ENCODE measurements at regions not wholly inside any gene's neighbourhood (a gene's known extent, or its start where the extent isn't known, plus 50 kb on each side); places are given as distances from the start of the nearest gene placed in this dataset.

DNA sequence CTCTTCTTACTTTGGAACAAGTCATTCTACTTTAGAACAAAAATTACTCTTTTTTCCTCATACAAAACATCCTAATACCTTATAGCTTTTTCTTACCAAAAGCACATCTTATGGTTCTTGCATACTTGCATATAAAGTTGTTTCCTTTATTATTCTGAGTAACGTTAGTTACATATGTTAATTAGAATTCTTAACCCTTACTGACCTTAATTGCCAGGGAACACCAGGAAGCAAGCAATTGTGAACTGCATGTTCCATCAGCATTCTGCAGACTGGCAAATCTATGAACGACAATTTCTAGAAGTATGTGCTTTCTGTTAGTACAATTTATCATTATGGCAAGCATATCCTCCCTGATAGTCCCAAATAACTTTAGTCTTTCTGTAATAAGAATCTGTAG lies 831.0 kb downstream of the C6orf118 start:
- DNase-seq, result no peak

- no peak for DNase-seq
Observed at GRCh38 chr6:164477790-164478189, 831.6 kb downstream of the C6orf118 start.

- DNase-seq, result no peak
Observed at GRCh38 chr6:164477101-164477500, 832.3 kb downstream of the C6orf118 start.

DNA sequence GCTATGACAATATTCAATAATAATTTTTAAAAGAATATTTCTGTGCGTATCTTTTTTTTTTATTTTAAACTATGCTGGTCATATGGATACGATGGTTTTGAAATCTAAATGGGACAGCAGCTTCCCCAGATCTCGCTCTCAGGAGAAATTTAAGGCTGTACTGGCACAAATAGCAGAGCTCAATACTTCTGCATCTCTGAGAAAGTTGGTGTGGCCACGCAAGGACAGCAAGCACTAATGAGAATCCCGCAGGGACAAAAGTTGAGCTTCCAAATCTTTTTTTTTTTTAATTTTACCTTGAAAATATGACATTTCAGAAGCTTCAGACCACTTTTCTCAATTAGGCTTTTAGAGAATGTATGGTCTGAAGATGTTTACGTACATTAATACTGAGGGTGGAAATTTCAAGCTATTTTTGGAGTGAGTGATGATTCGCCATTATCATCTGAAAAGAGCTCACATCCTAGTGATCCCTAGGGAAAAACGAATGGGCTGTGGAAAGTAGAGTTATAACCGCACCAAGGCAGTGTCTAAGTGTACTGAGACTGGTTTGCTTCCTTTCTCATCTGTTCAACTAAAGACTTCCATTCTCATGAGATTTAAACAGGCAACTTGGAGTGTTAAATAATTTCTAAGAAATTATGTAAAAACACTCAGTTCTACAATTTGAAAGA lies 840.0 kb downstream of the C6orf118 start:
- DNase-seq, result no peak

- no peak for DNase-seq
Observed at GRCh38 chr6:164455835-164456234, 853.6 kb downstream of the C6orf118 start.

DNA sequence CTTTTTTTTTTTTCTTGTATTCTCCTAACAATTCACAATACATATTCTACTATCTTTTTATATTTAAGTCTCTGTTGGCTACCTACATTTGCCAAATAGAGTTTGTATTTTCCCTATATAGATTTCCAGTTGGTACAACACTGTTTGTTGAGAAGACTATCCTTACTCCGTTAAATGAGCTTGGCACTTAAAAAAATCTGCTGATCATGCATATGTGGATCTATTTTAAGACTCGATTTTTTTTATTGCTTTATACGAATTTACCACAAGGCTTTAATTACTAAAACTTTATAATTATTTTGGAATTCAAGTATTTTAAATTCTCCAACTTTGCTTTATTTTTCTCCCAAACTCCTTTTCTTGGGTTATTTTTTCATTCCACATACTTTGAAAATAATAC lies 855.6 kb downstream of the C6orf118 start:
- no peak for DNase-seq

- no peak for DNase-seq
Observed at GRCh38 chr6:164442572-164442971, 866.8 kb downstream of the C6orf118 start.

- no peak for DNase-seq
Observed at GRCh38 chr6:164439331-164439730, 870.1 kb downstream of the C6orf118 start.

- DNase-seq, result no peak
Observed at GRCh38 chr6:164436976-164437375, 872.4 kb downstream of the C6orf118 start.

DNA sequence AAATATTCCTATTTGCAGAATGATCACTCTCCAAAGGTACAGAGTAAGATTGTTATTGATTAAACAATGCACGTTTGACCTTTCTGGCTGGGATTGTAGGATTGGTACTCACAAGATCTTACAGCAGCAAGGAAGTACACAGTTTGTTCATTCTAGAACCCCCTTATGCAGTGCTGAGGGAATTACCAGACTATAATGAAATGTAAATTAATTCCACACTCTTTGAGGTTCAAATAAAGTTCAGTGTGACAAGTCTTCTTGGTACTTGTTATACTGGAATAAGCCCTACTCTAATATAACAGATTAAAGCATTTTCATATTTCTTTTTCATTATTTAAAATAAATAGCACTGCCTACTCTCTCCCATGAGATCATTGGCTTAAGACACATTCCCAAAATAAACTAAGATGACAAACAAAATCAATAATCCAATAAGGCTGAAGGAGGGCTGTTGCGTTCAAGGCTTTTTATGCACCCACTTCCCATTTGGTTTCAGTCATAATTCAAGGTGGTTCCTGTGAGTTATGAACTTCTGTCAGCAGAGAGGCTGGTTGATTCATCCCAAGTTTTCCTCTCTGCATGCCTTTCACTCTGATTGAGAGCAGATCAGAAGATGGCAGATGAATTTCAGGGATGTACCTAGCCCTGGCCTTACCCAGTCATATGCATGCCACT lies 881.5 kb downstream of the C6orf118 start:
- no peak for DNase-seq

DNA sequence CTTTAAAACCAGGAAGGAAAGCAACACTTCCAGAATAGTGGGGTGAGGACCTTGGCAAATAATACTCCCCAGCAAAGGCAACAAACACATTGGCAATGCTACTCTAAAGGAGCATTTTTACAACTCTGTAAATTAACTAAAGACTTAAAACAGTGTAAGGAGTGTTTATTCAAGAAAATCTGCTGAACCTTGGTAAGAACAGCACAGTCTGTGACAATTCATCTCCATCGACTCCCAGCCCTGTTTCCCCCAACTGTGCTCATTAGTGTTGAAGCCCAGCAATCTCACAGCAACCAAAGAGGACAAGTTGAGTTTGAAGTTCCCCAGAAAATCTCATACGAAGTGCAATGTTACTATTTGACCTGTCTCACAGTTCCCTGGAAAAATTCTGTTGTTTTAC lies 884.9 kb downstream of the C6orf118 start:
- no peak for DNase-seq

DNA sequence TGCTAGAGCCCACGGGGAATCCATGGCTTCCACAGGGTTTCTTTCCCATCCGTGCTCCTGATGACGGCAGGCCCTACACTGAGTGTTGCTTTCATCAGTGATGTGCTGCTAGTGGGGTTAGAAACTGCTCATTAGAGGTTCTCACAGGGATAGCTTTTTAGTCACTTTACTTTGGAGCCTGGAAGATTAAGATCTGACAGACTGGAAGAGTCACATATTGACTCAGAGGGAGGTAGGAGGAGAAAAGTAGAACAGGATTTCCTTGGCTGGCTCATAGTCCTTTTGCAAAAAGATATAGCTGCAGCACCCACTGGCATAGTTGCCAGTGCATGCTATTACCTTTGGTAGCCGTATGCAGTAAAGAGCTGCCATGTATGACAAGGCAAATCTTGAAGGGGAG lies 890.3 kb downstream of the C6orf118 start:
- DNase-seq, result peak in 1 of 51 donors; percentile 26

DNA sequence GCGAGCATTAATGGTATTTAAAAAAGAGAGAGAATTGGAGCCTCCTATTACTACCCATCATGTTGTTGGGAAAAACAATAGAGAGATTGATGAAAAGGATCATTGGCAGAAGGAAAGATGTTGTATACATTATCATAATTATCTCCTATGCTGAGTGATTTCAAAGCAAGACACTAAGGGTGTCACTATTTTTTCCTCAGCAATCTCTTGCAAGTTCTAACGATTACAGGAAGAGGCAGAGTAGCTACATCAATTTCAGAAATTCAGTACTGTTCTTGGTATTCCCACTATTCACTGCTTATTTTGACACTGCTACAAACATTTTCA lies 891.2 kb downstream of the C6orf118 start:
- DNase-seq, result no peak

- peak in 1 of 51 donors; percentile 45 for DNase-seq
Observed at GRCh38 chr6:164417537-164418261, 891.7 kb downstream of the C6orf118 start.

DNA sequence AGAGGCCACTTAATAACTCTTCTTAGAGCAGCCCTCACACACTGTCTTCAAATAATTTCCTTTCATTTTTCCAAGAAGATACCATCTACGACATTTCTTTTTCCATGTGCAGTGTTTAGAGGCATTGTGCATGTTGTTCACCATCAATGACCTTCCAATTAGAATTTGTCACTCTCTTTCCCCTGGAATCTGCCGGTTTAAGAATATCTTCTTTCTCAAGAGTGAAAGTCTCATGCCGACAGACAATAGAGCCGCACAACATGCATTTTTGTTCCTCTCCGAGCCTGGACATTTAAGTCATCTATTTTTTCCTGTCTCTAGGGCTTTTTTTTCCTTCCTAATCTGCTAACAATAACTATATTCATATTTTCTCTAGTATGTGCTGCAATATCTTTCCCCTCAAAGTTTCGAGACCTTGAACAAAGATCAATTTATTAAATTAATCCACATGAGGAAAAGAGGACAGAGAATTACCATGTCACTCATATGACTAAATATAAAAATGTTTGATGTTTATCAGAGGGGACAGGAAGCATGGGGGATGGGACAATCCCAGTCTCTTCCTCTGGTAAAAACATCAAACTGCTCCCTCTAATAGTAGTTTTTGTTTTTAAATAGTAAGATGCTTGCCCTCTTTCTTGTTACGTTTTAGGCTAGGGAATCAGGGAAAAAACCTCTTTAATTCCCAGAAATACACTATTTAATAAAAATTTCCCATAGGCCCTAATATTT lies 893.4 kb downstream of the C6orf118 start:
- DNase-seq, result no peak

GRCh38 chr6:164414695-164415094 lies 894.7 kb downstream of the C6orf118 start:
- DNase-seq, result no peak

DNA sequence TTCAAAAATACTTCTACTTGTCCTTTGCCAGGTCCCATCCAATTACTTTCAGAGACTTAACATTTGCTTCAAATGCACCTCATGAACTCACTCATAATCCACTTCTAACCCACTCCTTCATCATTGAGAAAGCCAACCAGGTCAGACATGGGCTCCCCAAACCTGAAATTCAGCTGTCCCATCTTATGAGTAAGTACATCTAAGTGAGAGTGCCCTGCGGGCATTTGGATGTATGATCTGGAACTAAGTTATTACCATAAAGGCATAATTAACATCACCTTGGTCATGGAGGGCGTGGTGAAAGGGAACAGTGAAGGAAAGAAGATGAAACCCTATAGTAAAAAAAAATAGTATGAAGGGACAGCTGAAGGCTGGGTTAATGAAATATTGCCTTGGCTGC lies 896.8 kb downstream of the C6orf118 start:
- DNase-seq, result no peak

DNA sequence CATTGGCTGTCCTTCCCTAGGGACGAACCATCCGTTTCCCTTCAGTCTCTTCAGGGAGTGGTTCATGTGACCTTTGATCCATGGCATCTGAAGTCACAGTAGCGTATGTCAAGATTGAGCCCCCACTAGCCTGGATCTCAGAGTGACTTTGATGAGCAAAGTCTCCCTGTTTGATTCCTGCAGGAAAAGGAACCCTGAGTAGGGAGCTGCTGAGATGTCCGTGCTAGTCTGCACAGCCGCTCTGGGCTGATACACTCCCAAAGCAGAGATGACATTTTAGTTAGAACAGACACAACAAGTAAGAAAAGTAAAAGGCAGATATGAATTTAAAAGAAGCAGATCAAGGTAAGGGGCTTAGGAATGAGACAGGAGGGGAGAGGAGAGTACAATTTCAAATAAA lies 899.4 kb downstream of the C6orf118 start:
- no peak for DNase-seq

GRCh38 chr6:164409309-164410009 lies 899.9 kb downstream of the C6orf118 start:
- DNase-seq, result no peak

GRCh38 chr6:164408868-164409267 lies 900.5 kb downstream of the C6orf118 start:
- no peak for DNase-seq

- DNase-seq, result no peak
Observed at GRCh38 chr6:164404812-164405488, 904.5 kb downstream of the C6orf118 start.

Data from hypothalamus (tissue), 51 donors.